GM19455 (cell line): ENCODE measurements at regions not wholly inside any gene's neighbourhood (a gene's known extent, or its start where the extent isn't known, plus 50 kb on each side); places are given as distances from the start of the nearest gene placed in this dataset.

Experiments used
- ATAC-seq: cut with Tn5 transposase; IDR thresholded peaks from one replicate; pipeline ENCODE4 v1.9.1; 2021; ENCODE audit not compliant: unreplicated experiment

- ATAC-seq = no peak
Observed at GRCh38 chr6:20024316-20024673, 187.1 kb downstream of the ID4 start.

GRCh38 chr6:20024978-20025377 lies 187.3 kb downstream of the MBOAT1 start:
- no peak for ATAC-seq

- ATAC-seq = no peak
Observed at GRCh38 chr6:20025681-20026080, 186.6 kb downstream of the MBOAT1 start.

GRCh38 chr6:20028143-20028542 lies 184.1 kb downstream of the MBOAT1 start:
- ATAC-seq = no peak

GRCh38 chr6:20028562-20028961 lies 183.7 kb downstream of the MBOAT1 start:
- ATAC-seq = no peak

- no peak for ATAC-seq
Observed at GRCh38 chr6:20029979-20030378, 182.3 kb downstream of the MBOAT1 start.

- no peak for ATAC-seq
Observed at GRCh38 chr6:20031342-20031741, 180.9 kb downstream of the MBOAT1 start.

GRCh38 chr6:20033697-20034407 lies 178.4 kb downstream of the MBOAT1 start:
- ATAC-seq = no peak

- no peak for ATAC-seq
Observed at GRCh38 chr6:20034408-20034769, 177.9 kb downstream of the MBOAT1 start.

- ATAC-seq = no peak
Observed at GRCh38 chr6:20036141-20036677, 176.1 kb downstream of the MBOAT1 start.

GRCh38 chr6:20038410-20039204 lies 173.7 kb downstream of the MBOAT1 start:
- no peak for ATAC-seq

GRCh38 chr6:20044883-20045282 lies 167.4 kb downstream of the MBOAT1 start:
- ATAC-seq = no peak
